Neural progenitor cell (in vitro differentiated cells): ENCODE measurements at regions not wholly inside any gene's neighbourhood (a gene's known extent, or its start where the extent isn't known, plus 50 kb on each side); places are given as distances from the start of the nearest gene placed in this dataset.

Source experiments
- DNase-seq: peaks from one replicate; pipeline ENCODE4 v3.0.0-alpha.2; 2016; ENCODE audit warnings: low spot score
- H2AFZ ChIP-seq: fragments of 200-600 bp; sonication (generic); replicated peaks from 2 replicates; pipeline ENCODE4 v1.6.1; 2016; ENCODE audit warnings: antibody characterized with exemption
- H3F3A ChIP-seq: fragments of 200-600 bp; sonication (generic); 2 replicates; pipeline ENCODE4 v1.6.1; 2016; ENCODE audit warnings: antibody characterized with exemption, low read depth
- H3K27ac ChIP-seq: fragments of 200-600 bp; sonication (generic); 2 replicates; pipeline ENCODE4 v1.5.1; 2016; ENCODE audit warnings: mild to moderate bottlenecking
- H3K27me3 ChIP-seq: fragments of 200-600 bp; sonication (generic); 2 replicates; pipeline ENCODE4 v1.6.1; 2016; ENCODE audit warnings: mild to moderate bottlenecking, moderate library complexity
- H3K36me3 ChIP-seq: fragments of 200-600 bp; sonication (generic); 2 replicates; pipeline ENCODE4 v1.5.1; 2016
- H3K4me1 ChIP-seq: fragments of 200-600 bp; sonication (generic); 2 replicates; pipeline ENCODE4 v1.6.1; 2016; ENCODE audit warnings: mixed run types
- H3K4me2 ChIP-seq: fragments of 200-600 bp; sonication (generic); 2 replicates; pipeline ENCODE4 v1.6.1; 2016
- H3K4me3 ChIP-seq: fragments of 200-600 bp; sonication (generic); 2 replicates; pipeline ENCODE4 v1.5.1; 2016
- H3K79me2 ChIP-seq: fragments of 200-600 bp; sonication (generic); 2 replicates; pipeline ENCODE4 v1.6.1; 2016; ENCODE audit warnings: low read depth
- H3K9ac ChIP-seq: fragments of 200-600 bp; sonication (generic); 2 replicates; pipeline ENCODE4 v1.6.1; 2016
- H3K9me3 ChIP-seq: fragments of 200-600 bp; sonication (generic); 2 replicates; pipeline ENCODE4 v1.5.1; 2016; ENCODE audit warnings: low read depth
- H4K20me1 ChIP-seq: fragments of 200-600 bp; sonication (generic); 2 replicates; pipeline ENCODE4 v1.6.1; 2016; ENCODE audit warnings: low read depth
- H3K27ac Mint-ChIP-seq: 3 replicates; pipeline ENCODE4 v1.8.0; 2021; ENCODE audit warnings: mixed read lengths
- H3K27me3 Mint-ChIP-seq: 2 replicates; pipeline ENCODE4 v1.8.0; 2022; ENCODE audit warnings: low read depth, mild to moderate bottlenecking, inconsistent platforms, moderate library complexity, mixed read lengths; ENCODE audit not compliant: insufficient read depth
- H3K36me3 Mint-ChIP-seq: 3 replicates; pipeline ENCODE4 v1.8.0; 2021; ENCODE audit warnings: mixed read lengths
- H3K4me1 Mint-ChIP-seq: 3 replicates; pipeline ENCODE4 v1.8.0; 2021; ENCODE audit warnings: mixed read lengths
- H3K4me3 Mint-ChIP-seq: 3 replicates; pipeline ENCODE4 v1.8.0; 2021; ENCODE audit warnings: mild to moderate bottlenecking, moderate library complexity, mixed read lengths
- H3K9me3 Mint-ChIP-seq: 3 replicates; pipeline ENCODE4 v1.8.0; 2020; ENCODE audit warnings: mixed read lengths
- EZH2 ChIP-seq: fragments of 200-600 bp; sonication (generic); IDR thresholded peaks from 2 replicates; pipeline ENCODE4 v1.6.1; 2017; ENCODE audit warnings: antibody characterized with exemption, mild to moderate bottlenecking, moderate library complexity
- EZH2phosphoT487 ChIP-seq: fragments of 200-600 bp; sonication (generic); IDR thresholded peaks from 2 replicates; pipeline ENCODE4 v1.6.1; 2017; ENCODE audit warnings: antibody characterized with exemption
- TF ChIP-seq, protein P1 (sequence below): fragments of 200-600 bp; sonication (generic); IDR thresholded peaks from 2 replicates; pipeline ENCODE4 v1.5.1; 2017; ENCODE audit warnings: antibody characterized with exemption, mild to moderate bottlenecking

DNA sequence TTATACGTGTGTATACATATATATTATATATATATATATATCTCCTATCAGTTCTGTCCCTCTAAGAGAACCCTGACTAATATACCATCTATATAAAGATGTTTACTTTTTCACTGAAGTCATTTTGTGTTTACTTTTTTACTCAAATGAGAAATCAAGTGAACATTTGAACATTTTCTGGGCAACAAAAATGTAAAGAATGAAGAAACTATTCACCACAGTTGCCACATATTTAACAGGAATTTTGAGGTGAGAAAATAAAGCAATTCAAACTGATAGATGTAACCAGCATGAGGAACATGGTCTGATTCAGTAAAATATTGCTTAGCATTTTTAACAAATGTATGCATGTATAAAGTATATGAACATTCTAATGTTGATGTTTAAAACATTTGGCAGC is 299.2 kb upstream of the KLHL1 start:
- Histone ChIP-seq H3K9ac (no peak overlapping the region), H3K4me1 (no peaks in the 10 kb centered on the region), H3K9me3 (no peaks in the 10 kb centered on the region), H4K20me1 (no peaks in the 10 kb centered on the region), H2AFZ (no peak overlapping the region), H3K79me2 (no peaks in the 10 kb centered on the region), H3K27ac (no peak overlapping the region), H3K4me2 (no peak overlapping the region), H3K27me3 (no peaks in the 10 kb centered on the region), H3K36me3 (no peaks in the 10 kb centered on the region), H3F3A (no peaks in the 10 kb centered on the region), H3K4me3 (no peak overlapping the region)
- no peaks in the 10 kb centered on the region for H3K27me3 Mint-ChIP-seq
- H3K36me3 Mint-ChIP-seq: no peaks in the 10 kb centered on the region
- no peak overlapping the region for H3K4me3 Mint-ChIP-seq
- no peaks in the 10 kb centered on the region for H3K4me1 Mint-ChIP-seq
- no peak for DNase-seq
- H3K27ac Mint-ChIP-seq: no peak overlapping the region
- TF ChIP-seq, protein P1, sequence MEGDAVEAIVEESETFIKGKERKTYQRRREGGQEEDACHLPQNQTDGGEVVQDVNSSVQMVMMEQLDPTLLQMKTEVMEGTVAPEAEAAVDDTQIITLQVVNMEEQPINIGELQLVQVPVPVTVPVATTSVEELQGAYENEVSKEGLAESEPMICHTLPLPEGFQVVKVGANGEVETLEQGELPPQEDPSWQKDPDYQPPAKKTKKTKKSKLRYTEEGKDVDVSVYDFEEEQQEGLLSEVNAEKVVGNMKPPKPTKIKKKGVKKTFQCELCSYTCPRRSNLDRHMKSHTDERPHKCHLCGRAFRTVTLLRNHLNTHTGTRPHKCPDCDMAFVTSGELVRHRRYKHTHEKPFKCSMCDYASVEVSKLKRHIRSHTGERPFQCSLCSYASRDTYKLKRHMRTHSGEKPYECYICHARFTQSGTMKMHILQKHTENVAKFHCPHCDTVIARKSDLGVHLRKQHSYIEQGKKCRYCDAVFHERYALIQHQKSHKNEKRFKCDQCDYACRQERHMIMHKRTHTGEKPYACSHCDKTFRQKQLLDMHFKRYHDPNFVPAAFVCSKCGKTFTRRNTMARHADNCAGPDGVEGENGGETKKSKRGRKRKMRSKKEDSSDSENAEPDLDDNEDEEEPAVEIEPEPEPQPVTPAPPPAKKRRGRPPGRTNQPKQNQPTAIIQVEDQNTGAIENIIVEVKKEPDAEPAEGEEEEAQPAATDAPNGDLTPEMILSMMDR: no peak
- TF ChIP-seq EZH2 (no peak), EZH2phosphoT487 (no peak)
- H3K9me3 Mint-ChIP-seq: no peaks in the 10 kb centered on the region

DNA sequence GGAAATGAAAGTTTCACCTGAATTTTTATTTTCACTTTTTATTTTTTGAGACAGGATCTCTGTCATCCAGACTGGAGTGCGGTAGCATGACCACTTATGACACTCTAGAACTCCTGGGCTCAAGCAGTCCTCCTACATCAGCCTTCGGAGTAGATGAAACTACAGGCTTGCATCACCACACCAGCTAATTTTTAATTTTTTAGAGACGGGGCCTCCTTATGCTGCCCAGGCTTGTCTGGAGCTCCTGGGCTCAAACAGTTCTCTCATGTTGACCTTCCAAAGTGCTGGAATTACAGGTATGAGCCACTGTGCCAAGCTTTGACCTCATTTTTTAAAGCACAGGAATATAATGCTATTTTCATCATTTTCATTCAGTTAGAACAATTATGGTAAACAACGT is 297.0 kb upstream of the KLHL1 start:
- H2AFZ ChIP-seq: no peak overlapping the region
- H3K4me1 ChIP-seq: no peaks in the 10 kb centered on the region
- Mint-ChIP-seq H3K27me3 (no peaks in the 10 kb centered on the region), H3K4me3 (no peak overlapping the region), H3K9me3 (no peaks in the 10 kb centered on the region), H3K27ac (no peak overlapping the region), H3K4me1 (no peaks in the 10 kb centered on the region), H3K36me3 (no peaks in the 10 kb centered on the region)
- no peak for TF ChIP-seq EZH2
- TF ChIP-seq EZH2phosphoT487: no peak
- TF ChIP-seq, protein P1: no peak
- H3K9me3 ChIP-seq: no peaks in the 10 kb centered on the region
- H3K36me3 ChIP-seq: no peaks in the 10 kb centered on the region
- no peak overlapping the region for H3K4me3 ChIP-seq
- no peak overlapping the region for H3K27ac ChIP-seq
- no peaks in the 10 kb centered on the region for H4K20me1 ChIP-seq
- no peak for DNase-seq
- H3K9ac ChIP-seq: no peak overlapping the region
- H3F3A ChIP-seq: no peaks in the 10 kb centered on the region
- H3K79me2 ChIP-seq: no peaks in the 10 kb centered on the region
- H3K4me2 ChIP-seq: no peak overlapping the region
- no peaks in the 10 kb centered on the region for H3K27me3 ChIP-seq

DNA sequence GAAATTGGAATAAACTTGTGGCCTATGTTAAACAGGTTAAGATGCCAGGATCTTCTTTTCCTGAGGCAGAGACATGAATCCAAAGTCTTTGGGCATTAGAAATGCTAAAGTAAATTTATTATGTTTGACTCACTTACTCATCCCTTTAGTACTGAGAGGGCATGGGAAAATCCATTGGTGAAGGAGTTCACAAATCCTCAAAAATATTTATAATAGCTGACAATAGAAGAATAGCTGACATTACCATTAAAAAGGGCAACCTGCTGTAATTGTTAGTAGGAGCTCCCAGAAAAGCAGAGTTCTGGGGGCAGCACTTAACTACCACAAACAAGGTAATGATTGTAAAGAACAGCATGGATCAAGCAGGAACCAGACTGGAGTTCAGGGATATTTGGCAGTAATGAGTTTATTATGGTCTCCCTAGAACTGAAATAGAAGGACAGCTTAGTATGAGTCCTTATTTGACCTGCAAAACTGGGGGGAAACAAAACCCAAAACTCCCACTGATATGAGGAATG is 285.8 kb upstream of the KLHL1 start:
- H3F3A ChIP-seq: no peaks in the 10 kb centered on the region
- H3K9me3 ChIP-seq: no peaks in the 10 kb centered on the region
- H3K27me3 ChIP-seq: no peaks in the 10 kb centered on the region
- no peak overlapping the region for H2AFZ ChIP-seq
- no peak overlapping the region for H3K27ac Mint-ChIP-seq
- peak; percentile 3 for DNase-seq
- no peak overlapping the region for H3K9ac ChIP-seq
- H3K27ac ChIP-seq: peak overlapping the region; percentile 29
- H3K4me1 ChIP-seq: peaks cover 27% of the 10 kb centered on the region
- H3K4me3 ChIP-seq: no peak overlapping the region
- no peaks in the 10 kb centered on the region for H4K20me1 ChIP-seq
- H3K36me3 ChIP-seq: no peaks in the 10 kb centered on the region
- H3K79me2 ChIP-seq: no peaks in the 10 kb centered on the region
- TF ChIP-seq EZH2phosphoT487 (no peak), EZH2 (no peak)
- TF ChIP-seq, protein P1: no peak
- H3K4me1 Mint-ChIP-seq: peaks cover 19% of the 10 kb centered on the region
- peak overlapping the region; percentile 43 for H3K4me2 ChIP-seq
- H3K4me3 Mint-ChIP-seq: no peak overlapping the region
- peaks cover 5% of the 10 kb centered on the region for H3K27me3 Mint-ChIP-seq
- no peaks in the 10 kb centered on the region for H3K36me3 Mint-ChIP-seq
- H3K9me3 Mint-ChIP-seq: no peaks in the 10 kb centered on the region
